GM12878 (cell line): ENCODE measurements at regions not wholly inside any gene's neighbourhood (a gene's known extent, or its start where the extent isn't known, plus 50 kb on each side); places are given as distances from the start of the nearest gene placed in this dataset.

Source experiments
- ATAC-seq: fragments of 200-7000 bp; cut with Tn5 transposase; 3 replicates; pipeline ENCODE4 v1.9.1; 2020; ENCODE audit warnings: mild to moderate bottlenecking, moderate library complexity
- BruUV-seq: library from RNA; stranded (reverse); fragments of 400-500 nt; replicated peaks from 2 replicates; lab custom pipeline; 2021; lab: Mats Ljungman, UMichigan
- CTCF ChIA-PET: fragments of 300-600 bp; sonication (Branson Sonifier 250); formaldehyde crosslinking; extraction: SDS; loops from one replicate; lab custom pipeline; 2021; ENCODE audit warnings: inconsistent platforms; lab: Yijun Ruan, JAX
- POLR2A ChIA-PET: fragments of 350-600 bp; formaldehyde crosslinking; extraction: SDS; loops from one replicate; lab custom pipeline; 2021; ENCODE audit warnings: inconsistent platforms; lab: Charles Lee
- RAD21 ChIA-PET: fragments of 300-600 bp; sonication (Branson Sonifier 250); formaldehyde crosslinking; loops from one replicate; lab custom pipeline; 2023; ENCODE audit warnings: antibody characterized with exemption; ENCODE audit not compliant: unreplicated experiment; lab: Charles Lee
- SMC1A ChIA-PET: fragments of 300-600 bp; sonication (Branson Sonifier 250); formaldehyde crosslinking; loops from one replicate; lab custom pipeline; 2023; ENCODE audit not compliant: unreplicated experiment, uncharacterized antibody; lab: Charles Lee
- DNase-seq: peaks from one replicate; pipeline ENCODE4 v3.0.0-alpha.2; 2011; ENCODE audit warnings: low read depth, low spot score
- FAIRE-seq: peaks from 3 replicates; lab custom pipeline; 2011; peaks lifted over from hg19 to GRCh38; lab: Jason Lieb, UNC
- H2AFZ ChIP-seq: 2 replicates; pipeline ENCODE4 v1.6.0; 2011; ENCODE audit warnings: low read depth, low read length, control low read depth; ENCODE audit not compliant: control insufficient read depth
- H3K27ac ChIP-seq: 2 replicates; pipeline ENCODE4 v1.5.1; 2011; ENCODE audit warnings: control low read depth; ENCODE audit not compliant: control insufficient read depth, insufficient read depth
- H3K27me3 ChIP-seq, 2 experiments: replicated peaks in 1 of 2; 2 replicates each; pipeline versions ENCODE4 v1.6.0 to v1.6.1; 2011; ENCODE audit warnings: low read length in 1 of 2; ENCODE audit not compliant: control insufficient read depth in 2 of 2, insufficient read depth in 2 of 2
- H3K36me3 ChIP-seq, 2 experiments: 2 replicates each; pipeline ENCODE4 v1.5.1; 2011; ENCODE audit warnings: low read length in 1 of 2; ENCODE audit not compliant: control insufficient read depth in 2 of 2, insufficient read depth in 2 of 2
- H3K4me1 ChIP-seq: 2 replicates; pipeline ENCODE4 v1.6.1; 2011; ENCODE audit warnings: mild to moderate bottlenecking, low read length, moderate library complexity, mixed read lengths; ENCODE audit not compliant: control insufficient read depth, insufficient read depth
- H3K4me2 ChIP-seq: 2 replicates; pipeline ENCODE4 v1.6.0; 2011; ENCODE audit warnings: control low read depth; ENCODE audit not compliant: control insufficient read depth, insufficient read depth
- H3K4me3 ChIP-seq: fragments of 200-600 bp; sonication (generic); 2 replicates; pipeline ENCODE4 v1.5.1; 2016
- H3K79me2 ChIP-seq: 2 replicates; pipeline ENCODE4 v1.6.0; 2011; ENCODE audit warnings: low read length; ENCODE audit not compliant: control insufficient read depth, insufficient read depth
- H3K9ac ChIP-seq: 2 replicates; pipeline ENCODE4 v1.8.0; 2011; ENCODE audit warnings: low read length, control low read depth, mixed read lengths; ENCODE audit not compliant: control insufficient read depth, insufficient read depth
- H3K9me3 ChIP-seq: replicated peaks from 3 replicates; pipeline ENCODE4 v1.5.1; 2011; ENCODE audit warnings: mild to moderate bottlenecking, low read length; ENCODE audit not compliant: control insufficient read depth, insufficient read depth
- H4K20me1 ChIP-seq: 2 replicates; pipeline ENCODE4 v1.6.0; 2011; ENCODE audit not compliant: control insufficient read depth, insufficient read depth
- BCL11A ChIP-seq: IDR thresholded peaks from 2 replicates; pipeline ENCODE4 v1.6.1; 2011; ENCODE audit warnings: low read depth, low read length
- CBFB ChIP-seq: IDR thresholded peaks from 2 replicates; pipeline ENCODE4 v1.6.1; 2016; ENCODE audit warnings: antibody characterized with exemption, low read depth
- CHD1 ChIP-seq: IDR thresholded peaks from 2 replicates; pipeline ENCODE4 v1.6.1; 2012; ENCODE audit warnings: low read depth, low read length, improper control_type of control experiment
- CHD2 ChIP-seq: IDR thresholded peaks from 2 replicates; pipeline ENCODE4 v1.6.1; 2011; ENCODE audit warnings: low read depth, low read length, improper control_type of control experiment, borderline replicate concordance
- ELK1 ChIP-seq: IDR thresholded peaks from 2 replicates; pipeline ENCODE4 v1.6.1; 2012; ENCODE audit warnings: low read depth, low read length, improper control_type of control experiment
- KAT2A ChIP-seq: conservative IDR thresholded peaks from 2 replicates; pipeline ENCODE4 v1.6.1; 2011; ENCODE audit warnings: low read depth, low read length; ENCODE audit not compliant: control insufficient read depth
- NFYA ChIP-seq: IDR thresholded peaks from 2 replicates; pipeline ENCODE4 v1.6.1; 2011; ENCODE audit warnings: low read depth, mild to moderate bottlenecking, low read length, improper control_type of control experiment, borderline replicate concordance
- NRF1 ChIP-seq: conservative IDR thresholded peaks from 2 replicates; pipeline ENCODE4 v1.6.1; 2011; ENCODE audit warnings: mild to moderate bottlenecking, low read depth, low read length, improper control_type of control experiment
- RELA ChIP-seq: fragments of 450-650 bp; IDR thresholded peaks from 2 replicates; pipeline ENCODE4 v1.8.0; 2014; ENCODE audit warnings: borderline replicate concordance; ENCODE audit not compliant: partially characterized antibody
- SMC3 ChIP-seq: IDR thresholded peaks from 2 replicates; pipeline ENCODE4 v1.6.1; 2011; ENCODE audit warnings: low read length, improper control_type of control experiment, borderline replicate concordance
- TBL1XR1 ChIP-seq: IDR thresholded peaks from 2 replicates; pipeline ENCODE4 v1.6.1; 2012; ENCODE audit warnings: low read depth, low read length, improper control_type of control experiment
- WGBS: methylation state at CpG from one replicate; pipeline ENCODE4 v1.1.6; 2016; ENCODE audit warnings: low lambda C conversion rate; ENCODE audit not compliant: insufficient replicate concordance, insufficient coverage; ENCODE audit errors: missing lambda C conversion rate; 5-methylcytosine and 5-hydroxymethylcytosine counted together
- in situ Hi-C: fragments of 300-500 bp; cut with MboI; formaldehyde crosslinking; loops from 9 replicates; pipeline ENCODE4 v1.14.3; 2018; ENCODE audit warnings: mixed read lengths
- intact Hi-C: fragments of 100-400 bp; cut with micrococcal nuclease; formaldehyde crosslinking; loops from one replicate; pipeline ENCODE4 v1.14.2; 2022; ENCODE audit not compliant: unreplicated experiment
- TF ChIP-seq, protein P1 (sequence below): fragments of 450-650 bp; IDR thresholded peaks from 2 replicates; pipeline ENCODE4 v1.6.1; 2016; ENCODE audit warnings: mild to moderate bottlenecking

DNA sequence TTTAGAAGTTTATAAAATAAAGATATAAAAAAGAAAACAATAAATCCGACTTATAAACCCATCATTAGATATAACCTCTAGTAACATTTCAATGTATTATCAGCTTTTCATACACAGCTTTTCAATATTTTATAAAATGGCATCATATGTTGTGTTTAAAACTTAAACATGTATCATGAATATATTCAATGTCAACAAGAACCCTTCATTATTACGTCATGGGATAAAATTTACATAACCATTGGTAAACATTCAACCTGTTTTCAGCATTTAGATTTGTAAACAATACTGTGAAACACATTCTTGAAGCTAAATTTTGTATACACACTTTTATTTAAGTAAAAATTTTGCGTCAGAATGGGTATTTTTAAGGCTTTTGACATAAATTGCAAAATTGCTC lies 153.4 kb upstream of the SOX14 start:
- no peak overlapping the region for H3K27ac ChIP-seq
- no peak overlapping the region for H3K9ac ChIP-seq
- no peaks in the 10 kb centered on the region for H4K20me1 ChIP-seq
- no peak for FAIRE-seq
- TF ChIP-seq CHD1 (no peak), CBFB (no peak)
- RAD21 ChIA-PET = no interaction called here
- 14% methylated on average over 3 of the region's 3 CpGs for WGBS
- peaks cover 0 to 2% of the 10 kb centered on the region in 2 experiments; a peak in 1 of 4 replicates for H3K27me3 ChIP-seq
- H3K9me3 ChIP-seq = no peaks in the 10 kb centered on the region
- no peak for DNase-seq
- intact Hi-C loops = no loop called here
- no peaks in the 10 kb centered on the region for H3K4me1 ChIP-seq
- no peak for ATAC-seq
- CTCF ChIA-PET = no interaction called here
- POLR2A ChIA-PET = no interaction called here
- SMC1A ChIA-PET = no interaction called here
- no peak overlapping the region for H2AFZ ChIP-seq
- no TSS peak for BruUV-seq
- in situ Hi-C loops = no loop called here
- no peak overlapping the region for H3K4me2 ChIP-seq
- no peak overlapping the region for H3K4me3 ChIP-seq
- no peaks in the 10 kb centered on the region for H3K79me2 ChIP-seq
- H3K36me3 ChIP-seq = no peaks in the 10 kb centered on the region

DNA sequence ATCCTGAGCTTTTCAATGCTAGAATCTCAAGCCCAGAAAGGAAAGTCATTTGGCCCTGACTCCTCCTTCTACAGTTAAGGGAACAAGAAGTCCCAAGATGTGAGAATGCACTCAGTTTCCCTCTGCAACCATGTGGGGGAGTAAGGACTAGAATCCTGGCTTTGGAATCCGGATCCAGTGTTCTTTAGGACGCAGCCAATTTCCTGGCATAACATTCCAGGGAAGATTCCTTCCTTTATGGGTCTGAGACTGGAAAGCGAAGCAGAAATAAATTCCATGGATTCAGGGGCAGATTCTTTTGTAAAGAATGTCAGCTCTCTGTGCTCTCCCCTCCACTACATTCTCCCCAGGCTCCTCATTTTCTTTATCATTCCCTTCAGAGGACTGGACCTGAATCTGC lies 151.8 kb upstream of the SOX14 start:
- H3K27me3 ChIP-seq = peaks cover 0 to 2% of the 10 kb centered on the region in 2 experiments; a peak in 1 of 4 replicates
- BruUV-seq = no TSS peak
- H3K4me2 ChIP-seq = no peak overlapping the region
- no peak overlapping the region for H2AFZ ChIP-seq
- no peaks in the 10 kb centered on the region for H3K36me3 ChIP-seq
- no peaks in the 10 kb centered on the region for H3K79me2 ChIP-seq
- RAD21 ChIA-PET = no interaction called here
- no peak for ATAC-seq
- in situ Hi-C loops = no loop called here
- CTCF ChIA-PET = no interaction called here
- no peak for DNase-seq
- no peaks in the 10 kb centered on the region for H4K20me1 ChIP-seq
- 2% methylated on average over 3 of the region's 3 CpGs for WGBS
- H3K4me3 ChIP-seq = no peak overlapping the region
- SMC1A ChIA-PET = no interaction called here
- no peak overlapping the region for H3K27ac ChIP-seq
- no peak overlapping the region for H3K9ac ChIP-seq
- intact Hi-C loops = no loop called here
- no peaks in the 10 kb centered on the region for H3K9me3 ChIP-seq
- TF ChIP-seq RELA (no peak), SMC3 (no peak), NRF1 (no peak), ELK1 (no peak), CHD2 (no peak), TBL1XR1 (no peak), BCL11A (no peak), NFYA (no peak), KAT2A (no peak)
- TF ChIP-seq, protein P1, sequence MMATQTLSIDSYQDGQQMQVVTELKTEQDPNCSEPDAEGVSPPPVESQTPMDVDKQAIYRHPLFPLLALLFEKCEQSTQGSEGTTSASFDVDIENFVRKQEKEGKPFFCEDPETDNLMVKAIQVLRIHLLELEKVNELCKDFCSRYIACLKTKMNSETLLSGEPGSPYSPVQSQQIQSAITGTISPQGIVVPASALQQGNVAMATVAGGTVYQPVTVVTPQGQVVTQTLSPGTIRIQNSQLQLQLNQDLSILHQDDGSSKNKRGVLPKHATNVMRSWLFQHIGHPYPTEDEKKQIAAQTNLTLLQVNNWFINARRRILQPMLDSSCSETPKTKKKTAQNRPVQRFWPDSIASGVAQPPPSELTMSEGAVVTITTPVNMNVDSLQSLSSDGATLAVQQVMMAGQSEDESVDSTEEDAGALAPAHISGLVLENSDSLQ = no peak
- FAIRE-seq = no peak
- POLR2A ChIA-PET = no interaction called here
- no peaks in the 10 kb centered on the region for H3K4me1 ChIP-seq
